Liver (tissue), 8 donors: ENCODE measurements at regions not wholly inside any gene's neighbourhood (a gene's known extent, or its start where the extent isn't known, plus 50 kb on each side); places are given as distances from the start of the nearest gene placed in this dataset.

Experiments used
- DNase-seq: peaks from one replicate; pipeline ENCODE4 v3.0.0-alpha.2; 2017; ENCODE audit warnings: low spot score
- H3K27ac ChIP-seq, 2 donors: one replicate each; pipeline ENCODE4 v1.7.0; 2013; ENCODE audit warnings: inconsistent platforms in 2 of 2, low read length in 2 of 2, control low read depth in 1 of 2, low read depth in 1 of 2, mild to moderate bottlenecking in 1 of 2
- H3K27me3 ChIP-seq, 4 donors: one replicate each; pipeline versions ENCODE4 v1.6.1 to v1.7.0; 2013; ENCODE audit warnings: low read length in 3 of 4, inconsistent platforms in 1 of 4, mild to moderate bottlenecking in 1 of 4, moderate library complexity in 1 of 4; ENCODE audit not compliant: control insufficient read depth in 4 of 4, insufficient read depth in 4 of 4
- H3K36me3 ChIP-seq, 4 donors: one replicate each; pipeline versions ENCODE4 v1.6.1 to v1.7.0; 2013; ENCODE audit warnings: low read length in 3 of 4, mild to moderate bottlenecking in 3 of 4, low read depth in 1 of 4, moderate library complexity in 1 of 4; ENCODE audit not compliant: control insufficient read depth in 4 of 4, insufficient read depth in 3 of 4
- H3K4me1 ChIP-seq, 4 donors: one replicate each; pipeline versions ENCODE4 v1.6.1 to v1.7.0; 2013; ENCODE audit warnings: low read length in 3 of 4, mild to moderate bottlenecking in 3 of 4, moderate library complexity in 1 of 4; ENCODE audit not compliant: control insufficient read depth in 4 of 4, insufficient read depth in 4 of 4
- H3K4me3 ChIP-seq, 3 donors: one replicate each; pipeline versions ENCODE4 v1.6.1 to v1.7.0; 2013; ENCODE audit warnings: low read length in 3 of 3, control low read depth in 1 of 3, low read depth in 1 of 3, mild to moderate bottlenecking in 1 of 3
- H3K9ac ChIP-seq, 2 donors: one replicate each; pipeline ENCODE4 v1.7.0; 2013; ENCODE audit warnings: low read length in 2 of 2, mild to moderate bottlenecking in 2 of 2, moderate library complexity in 2 of 2, control low read depth in 1 of 2, low read depth in 1 of 2
- H3K9me3 ChIP-seq, 4 donors: one replicate each; pipeline versions ENCODE4 v1.6.1 to v1.7.0; 2013; ENCODE audit warnings: low read length in 3 of 4; ENCODE audit not compliant: control insufficient read depth in 4 of 4
- EGR1 ChIP-seq, 2 donors: IDR thresholded peaks; 2 replicates each; pipeline ENCODE4 v1.6.1; 2016 to 2018; ENCODE audit warnings: antibody characterized with exemption in 2 of 2, low read depth in 2 of 2
- FOXA1 ChIP-seq: IDR thresholded peaks from 2 replicates; pipeline ENCODE4 v1.6.1; 2016; ENCODE audit warnings: antibody characterized with exemption
- FOXA2 ChIP-seq: IDR thresholded peaks from 2 replicates; pipeline ENCODE4 v1.6.1; 2016; ENCODE audit warnings: antibody characterized with exemption
- GABPA ChIP-seq, 2 donors: IDR thresholded peaks in 1 of 2; conservative IDR thresholded peaks in 1 of 2; 2 replicates each; pipeline ENCODE4 v1.6.1; 2016; ENCODE audit warnings: antibody characterized with exemption in 2 of 2, mild to moderate bottlenecking in 1 of 2, moderate library complexity in 1 of 2
- HNF4A ChIP-seq, 2 donors: conservative IDR thresholded peaks; 2 replicates each; pipeline ENCODE4 v1.6.1; 2016; ENCODE audit warnings: antibody characterized with exemption in 2 of 2, mild to moderate bottlenecking in 2 of 2
- HNF4G ChIP-seq: IDR thresholded peaks from 2 replicates; pipeline ENCODE4 v1.6.1; 2016; ENCODE audit warnings: antibody characterized with exemption
- JUND ChIP-seq, 2 donors: IDR thresholded peaks; 2 replicates each; pipeline ENCODE4 v1.6.1; 2016; ENCODE audit warnings: antibody characterized with exemption in 2 of 2
- NR2F2 ChIP-seq: IDR thresholded peaks from 2 replicates; pipeline ENCODE4 v1.6.1; 2016; ENCODE audit warnings: antibody characterized with exemption
- RAD21 ChIP-seq, 2 donors: IDR thresholded peaks; 2 replicates each; pipeline ENCODE4 v1.6.1; 2016; ENCODE audit warnings: antibody characterized with exemption in 2 of 2, mild to moderate bottlenecking in 2 of 2
- RXRA ChIP-seq, 2 donors: IDR thresholded peaks; 2 replicates each; pipeline ENCODE4 v1.6.1; 2017 to 2018; ENCODE audit warnings: antibody characterized with exemption in 2 of 2, mild to moderate bottlenecking in 1 of 2
- SP1 ChIP-seq: IDR thresholded peaks from 2 replicates; pipeline ENCODE4 v1.6.1; 2018; ENCODE audit warnings: antibody characterized with exemption, mild to moderate bottlenecking
- TAF1 ChIP-seq: conservative IDR thresholded peaks from 2 replicates; pipeline ENCODE4 v1.6.1; 2016; ENCODE audit warnings: antibody characterized with exemption, mild to moderate bottlenecking
- YY1 ChIP-seq: IDR thresholded peaks from 2 replicates; pipeline ENCODE4 v1.6.1; 2016; ENCODE audit warnings: antibody characterized with exemption, mild to moderate bottlenecking
- WGBS: extraction: QIAGEN DNeasy Blood & Tissue Kit; methylation state at CpG from one replicate; pipeline ENCODE4 v1.1.7; 2013; 5-methylcytosine and 5-hydroxymethylcytosine counted together
- TF ChIP-seq, protein P1 (sequence below): fragments of 150-350 bp; IDR thresholded peaks from 2 replicates; pipeline ENCODE4 v1.5.1; 2017; ENCODE audit warnings: improper control_type of control experiment, low read depth, low read length; ENCODE audit not compliant: missing input control
- TF ChIP-seq, protein P2 (sequence below): IDR thresholded peaks from 2 replicates; pipeline ENCODE4 v1.6.1; 2016; ENCODE audit warnings: antibody characterized with exemption
- TF ChIP-seq, protein P3 (sequence below): IDR thresholded peaks from 2 replicates; pipeline ENCODE4 v1.6.1; 2016; ENCODE audit warnings: antibody characterized with exemption, mild to moderate bottlenecking
- TF ChIP-seq, protein P4 (sequence below): IDR thresholded peaks from 2 replicates; pipeline ENCODE4 v1.6.1; 2016; ENCODE audit warnings: antibody characterized with exemption
- TF ChIP-seq, protein P5 (sequence below): IDR thresholded peaks from 2 replicates; pipeline ENCODE4 v1.6.1; 2016; ENCODE audit warnings: antibody characterized with exemption
- donor health status: healthy.
- donor health status: healthy.
- donor health status: healthy.
- donor health status: healthy.
- donor health status: healthy.

DNA sequence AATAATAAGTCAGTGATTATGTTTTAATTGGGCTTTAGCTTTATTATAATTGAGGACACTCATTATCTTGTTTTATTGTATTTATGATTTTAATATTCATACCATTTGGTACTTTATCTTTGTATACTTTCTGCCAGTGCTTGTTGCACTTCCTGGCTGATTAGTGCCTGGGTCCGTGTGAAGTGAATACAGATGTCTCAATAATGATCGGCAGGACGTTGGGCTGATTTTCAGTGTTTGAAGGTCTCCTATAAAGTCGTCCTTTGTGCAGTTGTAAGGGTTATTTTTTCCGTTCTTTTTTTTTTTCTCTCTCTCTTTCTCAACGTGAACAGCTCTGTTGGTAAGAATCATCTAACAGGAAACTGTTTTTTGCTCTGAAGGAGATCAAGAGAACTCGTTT, 450.0 kb upstream of the POU3F2 start:
- TF ChIP-seq RXRA (IDR thresholded peaks at IDR 0.05) (no peak), TAF1 (no peak), FOXA1 (no peak), NR2F2 (no peak), YY1 (no peak), FOXA2 (no peak), JUND (IDR thresholded peaks at IDR 0.05) (no peak), GABPA (IDR thresholded peaks at IDR 0.05 in 1 of 2, conservative IDR thresholded peaks at IDR 0.05 in 1 of 2) (no peak), RAD21 (IDR thresholded peaks at IDR 0.05) (no peak), HNF4G (no peak), SP1 (no peak), EGR1 (IDR thresholded peaks at IDR 0.05; ENCODE audit: low read depth in 2 of 2) (no peak), HNF4A (conservative IDR thresholded peaks at IDR 0.05) (no peak)
- TF ChIP-seq, protein P1, sequence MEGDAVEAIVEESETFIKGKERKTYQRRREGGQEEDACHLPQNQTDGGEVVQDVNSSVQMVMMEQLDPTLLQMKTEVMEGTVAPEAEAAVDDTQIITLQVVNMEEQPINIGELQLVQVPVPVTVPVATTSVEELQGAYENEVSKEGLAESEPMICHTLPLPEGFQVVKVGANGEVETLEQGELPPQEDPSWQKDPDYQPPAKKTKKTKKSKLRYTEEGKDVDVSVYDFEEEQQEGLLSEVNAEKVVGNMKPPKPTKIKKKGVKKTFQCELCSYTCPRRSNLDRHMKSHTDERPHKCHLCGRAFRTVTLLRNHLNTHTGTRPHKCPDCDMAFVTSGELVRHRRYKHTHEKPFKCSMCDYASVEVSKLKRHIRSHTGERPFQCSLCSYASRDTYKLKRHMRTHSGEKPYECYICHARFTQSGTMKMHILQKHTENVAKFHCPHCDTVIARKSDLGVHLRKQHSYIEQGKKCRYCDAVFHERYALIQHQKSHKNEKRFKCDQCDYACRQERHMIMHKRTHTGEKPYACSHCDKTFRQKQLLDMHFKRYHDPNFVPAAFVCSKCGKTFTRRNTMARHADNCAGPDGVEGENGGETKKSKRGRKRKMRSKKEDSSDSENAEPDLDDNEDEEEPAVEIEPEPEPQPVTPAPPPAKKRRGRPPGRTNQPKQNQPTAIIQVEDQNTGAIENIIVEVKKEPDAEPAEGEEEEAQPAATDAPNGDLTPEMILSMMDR = no peak
- TF ChIP-seq, protein P2, sequence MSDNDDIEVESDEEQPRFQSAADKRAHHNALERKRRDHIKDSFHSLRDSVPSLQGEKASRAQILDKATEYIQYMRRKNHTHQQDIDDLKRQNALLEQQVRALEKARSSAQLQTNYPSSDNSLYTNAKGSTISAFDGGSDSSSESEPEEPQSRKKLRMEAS = no peak
- TF ChIP-seq, protein P3, sequence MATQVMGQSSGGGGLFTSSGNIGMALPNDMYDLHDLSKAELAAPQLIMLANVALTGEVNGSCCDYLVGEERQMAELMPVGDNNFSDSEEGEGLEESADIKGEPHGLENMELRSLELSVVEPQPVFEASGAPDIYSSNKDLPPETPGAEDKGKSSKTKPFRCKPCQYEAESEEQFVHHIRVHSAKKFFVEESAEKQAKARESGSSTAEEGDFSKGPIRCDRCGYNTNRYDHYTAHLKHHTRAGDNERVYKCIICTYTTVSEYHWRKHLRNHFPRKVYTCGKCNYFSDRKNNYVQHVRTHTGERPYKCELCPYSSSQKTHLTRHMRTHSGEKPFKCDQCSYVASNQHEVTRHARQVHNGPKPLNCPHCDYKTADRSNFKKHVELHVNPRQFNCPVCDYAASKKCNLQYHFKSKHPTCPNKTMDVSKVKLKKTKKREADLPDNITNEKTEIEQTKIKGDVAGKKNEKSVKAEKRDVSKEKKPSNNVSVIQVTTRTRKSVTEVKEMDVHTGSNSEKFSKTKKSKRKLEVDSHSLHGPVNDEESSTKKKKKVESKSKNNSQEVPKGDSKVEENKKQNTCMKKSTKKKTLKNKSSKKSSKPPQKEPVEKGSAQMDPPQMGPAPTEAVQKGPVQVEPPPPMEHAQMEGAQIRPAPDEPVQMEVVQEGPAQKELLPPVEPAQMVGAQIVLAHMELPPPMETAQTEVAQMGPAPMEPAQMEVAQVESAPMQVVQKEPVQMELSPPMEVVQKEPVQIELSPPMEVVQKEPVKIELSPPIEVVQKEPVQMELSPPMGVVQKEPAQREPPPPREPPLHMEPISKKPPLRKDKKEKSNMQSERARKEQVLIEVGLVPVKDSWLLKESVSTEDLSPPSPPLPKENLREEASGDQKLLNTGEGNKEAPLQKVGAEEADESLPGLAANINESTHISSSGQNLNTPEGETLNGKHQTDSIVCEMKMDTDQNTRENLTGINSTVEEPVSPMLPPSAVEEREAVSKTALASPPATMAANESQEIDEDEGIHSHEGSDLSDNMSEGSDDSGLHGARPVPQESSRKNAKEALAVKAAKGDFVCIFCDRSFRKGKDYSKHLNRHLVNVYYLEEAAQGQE = no peak
- TF ChIP-seq, protein P4, sequence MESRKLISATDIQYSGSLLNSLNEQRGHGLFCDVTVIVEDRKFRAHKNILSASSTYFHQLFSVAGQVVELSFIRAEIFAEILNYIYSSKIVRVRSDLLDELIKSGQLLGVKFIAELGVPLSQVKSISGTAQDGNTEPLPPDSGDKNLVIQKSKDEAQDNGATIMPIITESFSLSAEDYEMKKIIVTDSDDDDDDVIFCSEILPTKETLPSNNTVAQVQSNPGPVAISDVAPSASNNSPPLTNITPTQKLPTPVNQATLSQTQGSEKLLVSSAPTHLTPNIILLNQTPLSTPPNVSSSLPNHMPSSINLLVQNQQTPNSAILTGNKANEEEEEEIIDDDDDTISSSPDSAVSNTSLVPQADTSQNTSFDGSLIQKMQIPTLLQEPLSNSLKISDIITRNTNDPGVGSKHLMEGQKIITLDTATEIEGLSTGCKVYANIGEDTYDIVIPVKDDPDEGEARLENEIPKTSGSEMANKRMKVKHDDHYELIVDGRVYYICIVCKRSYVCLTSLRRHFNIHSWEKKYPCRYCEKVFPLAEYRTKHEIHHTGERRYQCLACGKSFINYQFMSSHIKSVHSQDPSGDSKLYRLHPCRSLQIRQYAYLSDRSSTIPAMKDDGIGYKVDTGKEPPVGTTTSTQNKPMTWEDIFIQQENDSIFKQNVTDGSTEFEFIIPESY = no peak
- TF ChIP-seq, protein P5, sequence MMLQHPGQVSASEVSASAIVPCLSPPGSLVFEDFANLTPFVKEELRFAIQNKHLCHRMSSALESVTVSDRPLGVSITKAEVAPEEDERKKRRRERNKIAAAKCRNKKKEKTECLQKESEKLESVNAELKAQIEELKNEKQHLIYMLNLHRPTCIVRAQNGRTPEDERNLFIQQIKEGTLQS = no peak
- Histone ChIP-seq H3K4me3 (no peak overlapping the region), H3K9ac (no peak overlapping the region), H3K27me3 (no peaks in the 10 kb centered on the region), H3K4me1 (no peaks in the 10 kb centered on the region), H3K27ac (no peak overlapping the region), H3K36me3 (no peaks in the 10 kb centered on the region), H3K9me3 (no peaks in the 10 kb centered on the region)
- DNase-seq = no peak
- 40% methylated on average over 7 of the region's 7 CpGs for WGBS
